PC-9 (cell line): ENCODE measurements at regions not wholly inside any gene's neighbourhood (a gene's known extent, or its start where the extent isn't known, plus 50 kb on each side); places are given as distances from the start of the nearest gene placed in this dataset.

Experiments used
- EZH2 ChIP-seq: fragments of 200-600 bp; sonication (generic); IDR thresholded peaks from 2 replicates; pipeline ENCODE4 v1.8.0; 2017; ENCODE audit warnings: antibody characterized with exemption, low read depth
- TF ChIP-seq, protein P1 (sequence below): fragments of 200-600 bp; sonication (generic); conservative IDR thresholded peaks from 2 replicates; pipeline ENCODE4 v1.6.1; 2017; ENCODE audit warnings: mixed run types, antibody characterized with exemption, mild to moderate bottlenecking, moderate library complexity

DNA sequence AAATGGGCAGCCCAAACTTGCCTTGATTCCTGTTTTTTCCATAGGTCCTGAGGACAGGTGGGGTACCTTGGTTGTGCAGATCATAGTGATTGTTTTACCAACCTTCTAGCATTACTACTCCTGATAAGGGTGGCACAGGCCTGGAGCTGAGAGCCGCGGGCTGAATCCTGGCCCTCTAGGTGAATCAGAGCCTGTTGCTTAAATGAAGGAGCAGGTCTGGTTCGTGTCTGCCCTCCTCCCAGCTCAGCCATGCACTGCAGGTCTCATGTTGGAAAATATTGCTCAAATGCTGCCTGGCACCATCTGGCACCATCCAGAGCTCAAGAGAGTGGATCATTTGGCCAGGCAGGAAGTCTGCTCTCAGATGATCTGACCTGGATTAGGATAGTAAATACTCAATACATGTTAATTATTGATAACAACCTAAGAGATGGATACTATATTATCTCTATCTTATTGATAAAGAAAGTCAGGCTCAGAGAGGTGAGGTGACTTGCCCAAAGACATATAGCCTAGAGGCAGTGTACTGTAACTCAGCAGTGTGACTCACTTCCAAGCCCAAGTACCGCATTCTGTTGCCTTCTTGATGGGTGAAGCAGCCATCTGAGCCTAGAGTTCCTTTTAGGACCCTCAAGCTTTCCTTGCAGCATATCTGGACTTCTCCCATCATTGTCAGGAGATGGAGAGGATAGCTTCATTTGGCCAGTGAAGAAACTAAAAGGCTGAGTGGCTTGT, 104.3 kb upstream of the PITX1 start:
- TF ChIP-seq, protein P1, sequence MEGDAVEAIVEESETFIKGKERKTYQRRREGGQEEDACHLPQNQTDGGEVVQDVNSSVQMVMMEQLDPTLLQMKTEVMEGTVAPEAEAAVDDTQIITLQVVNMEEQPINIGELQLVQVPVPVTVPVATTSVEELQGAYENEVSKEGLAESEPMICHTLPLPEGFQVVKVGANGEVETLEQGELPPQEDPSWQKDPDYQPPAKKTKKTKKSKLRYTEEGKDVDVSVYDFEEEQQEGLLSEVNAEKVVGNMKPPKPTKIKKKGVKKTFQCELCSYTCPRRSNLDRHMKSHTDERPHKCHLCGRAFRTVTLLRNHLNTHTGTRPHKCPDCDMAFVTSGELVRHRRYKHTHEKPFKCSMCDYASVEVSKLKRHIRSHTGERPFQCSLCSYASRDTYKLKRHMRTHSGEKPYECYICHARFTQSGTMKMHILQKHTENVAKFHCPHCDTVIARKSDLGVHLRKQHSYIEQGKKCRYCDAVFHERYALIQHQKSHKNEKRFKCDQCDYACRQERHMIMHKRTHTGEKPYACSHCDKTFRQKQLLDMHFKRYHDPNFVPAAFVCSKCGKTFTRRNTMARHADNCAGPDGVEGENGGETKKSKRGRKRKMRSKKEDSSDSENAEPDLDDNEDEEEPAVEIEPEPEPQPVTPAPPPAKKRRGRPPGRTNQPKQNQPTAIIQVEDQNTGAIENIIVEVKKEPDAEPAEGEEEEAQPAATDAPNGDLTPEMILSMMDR: no peak
- TF ChIP-seq EZH2: no peak
